ENCODE measurements at regions not wholly inside any gene's neighbourhood (a gene's known extent, or its start where the extent isn't known, plus 50 kb on each side); places are given as distances from the start of the nearest gene placed in this dataset.

GRCh38 chr22:34116126-34116525 lies 195.8 kb upstream of the LARGE1 start:
- H3K4me3 ChIP-seq (ENCODE audit: low read depth, low read length): no peak overlapping the region
- no peak for DNase-seq (ENCODE audit: low read depth)

GRCh38 chr22:34122042-34122441 lies 201.8 kb upstream of the LARGE1 start:
- DNase-seq (ENCODE audit: low read depth): no peak
- no peak overlapping the region for H3K4me3 ChIP-seq (ENCODE audit: low read depth, low read length)

GRCh38 chr22:34129691-34130486 lies 209.6 kb upstream of the LARGE1 start:
- no peak for DNase-seq (ENCODE audit: low read depth)
- no peak overlapping the region for H3K4me3 ChIP-seq (ENCODE audit: low read depth, low read length)

GRCh38 chr22:34135749-34136148 lies 215.5 kb upstream of the LARGE1 start:
- DNase-seq (ENCODE audit: low read depth): no peak
- H3K4me3 ChIP-seq (ENCODE audit: low read depth, low read length): no peak overlapping the region

DNA sequence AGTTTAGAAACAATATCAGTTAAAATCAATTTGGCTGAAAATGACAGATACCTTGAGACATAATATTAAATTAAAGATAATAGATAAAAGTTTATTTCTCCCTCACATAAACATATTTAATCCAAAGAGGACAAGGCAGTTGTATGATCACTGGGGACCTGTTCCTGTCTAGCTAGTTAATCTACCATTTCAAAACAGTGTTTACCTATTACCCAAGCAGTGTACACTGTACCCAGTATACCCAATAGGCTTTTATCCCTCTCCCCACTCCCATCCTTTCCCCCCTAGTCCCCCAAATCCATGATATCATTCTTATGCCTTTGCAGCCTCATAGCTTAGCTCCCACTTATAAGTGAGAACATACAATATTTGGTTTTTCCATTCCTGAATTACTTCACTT lies 229.7 kb upstream of the LARGE1 start:
- no peak for DNase-seq (ENCODE audit: low read depth)
- no peak overlapping the region for H3K4me3 ChIP-seq (ENCODE audit: low read depth, low read length)

GRCh38 chr22:34159491-34159890 lies 239.2 kb upstream of the LARGE1 start:
- no peak for DNase-seq (ENCODE audit: low read depth)
- H3K4me3 ChIP-seq (ENCODE audit: low read depth, low read length): no peak overlapping the region

GRCh38 chr22:34160141-34160783 lies 240.0 kb upstream of the LARGE1 start:
- no peak overlapping the region for H3K4me3 ChIP-seq (ENCODE audit: low read depth, low read length)
- no peak for DNase-seq (ENCODE audit: low read depth)

GRCh38 chr22:34161431-34162123 lies 241.3 kb upstream of the LARGE1 start:
- H3K4me3 ChIP-seq (ENCODE audit: low read depth, low read length): no peak overlapping the region
- DNase-seq (ENCODE audit: low read depth): no peak

DNA sequence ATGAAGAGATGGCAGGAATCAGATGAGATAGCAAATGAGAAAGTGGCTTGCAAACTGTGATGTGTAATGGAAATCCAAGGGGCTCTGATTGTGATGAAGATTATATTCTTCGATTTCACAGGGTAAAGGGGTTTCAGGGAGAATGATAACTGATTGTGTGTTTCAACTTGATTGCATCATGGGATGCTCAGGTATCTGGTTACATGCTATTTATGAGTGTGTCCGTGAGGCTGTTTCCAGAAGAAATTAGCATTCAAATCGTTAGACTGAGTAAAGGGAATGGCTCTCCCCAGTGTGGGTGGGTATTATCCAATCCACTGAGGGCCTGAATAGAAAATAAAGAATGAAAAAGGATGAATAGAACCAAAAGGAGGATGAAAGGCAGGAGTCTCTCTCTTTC lies 278.7 kb upstream of the LARGE1 start:
- DNase-seq (ENCODE audit: low read depth): no peak
- no peak overlapping the region for H3K4me3 ChIP-seq (ENCODE audit: low read depth, low read length)

DNA sequence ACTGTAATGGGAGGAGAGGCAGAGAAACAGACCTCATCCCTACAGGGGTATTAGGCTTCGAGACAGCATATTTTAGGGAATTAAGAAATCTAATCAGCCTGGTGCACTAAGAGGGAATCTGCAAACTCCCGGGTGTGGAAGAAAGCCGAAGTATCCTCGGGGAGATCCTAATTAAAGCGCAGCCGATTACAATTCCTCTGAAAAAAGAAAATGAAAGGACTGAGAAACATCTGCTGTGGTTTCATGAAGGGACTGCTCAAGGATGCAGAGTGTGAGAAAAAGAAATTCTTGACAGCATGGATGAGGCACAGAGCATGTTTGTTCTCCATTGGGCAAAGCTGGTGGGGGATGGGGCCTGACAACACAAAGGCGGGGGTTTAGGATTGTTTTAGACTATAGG lies 290.0 kb upstream of the LARGE1 start:
- DNase-seq (ENCODE audit: low read depth): no peak
- H3K4me3 ChIP-seq (ENCODE audit: low read depth, low read length): no peak overlapping the region

- no peak overlapping the region for H3K4me3 ChIP-seq (ENCODE audit: low read depth, low read length)
- no peak for DNase-seq (ENCODE audit: low read depth)
Measured at GRCh38 chr22:34214372-34214771, 294.1 kb upstream of the LARGE1 start.

DNA sequence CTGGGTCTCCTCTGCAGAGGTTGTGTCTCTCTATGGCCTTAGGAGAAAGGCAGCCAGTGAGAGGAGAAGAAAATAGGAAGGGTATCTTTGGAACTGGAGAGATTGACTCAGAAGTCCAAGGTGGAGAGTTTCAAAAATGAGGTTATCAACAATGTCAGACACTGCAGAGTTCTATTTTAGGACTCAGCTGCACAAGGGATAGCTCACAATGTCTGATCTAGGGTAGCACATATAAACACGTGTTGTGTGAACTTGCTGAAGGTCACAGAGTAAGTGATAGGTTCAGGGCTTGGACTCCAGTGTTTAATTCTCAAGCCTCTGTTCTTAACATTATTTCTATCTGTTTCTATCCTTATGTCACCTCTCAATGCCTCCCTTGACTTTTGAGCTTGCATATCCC lies 305.0 kb upstream of the LARGE1 start:
- DNase-seq (ENCODE audit: low read depth): no peak
- H3K4me3 ChIP-seq (ENCODE audit: low read depth, low read length): no peak overlapping the region

DNA sequence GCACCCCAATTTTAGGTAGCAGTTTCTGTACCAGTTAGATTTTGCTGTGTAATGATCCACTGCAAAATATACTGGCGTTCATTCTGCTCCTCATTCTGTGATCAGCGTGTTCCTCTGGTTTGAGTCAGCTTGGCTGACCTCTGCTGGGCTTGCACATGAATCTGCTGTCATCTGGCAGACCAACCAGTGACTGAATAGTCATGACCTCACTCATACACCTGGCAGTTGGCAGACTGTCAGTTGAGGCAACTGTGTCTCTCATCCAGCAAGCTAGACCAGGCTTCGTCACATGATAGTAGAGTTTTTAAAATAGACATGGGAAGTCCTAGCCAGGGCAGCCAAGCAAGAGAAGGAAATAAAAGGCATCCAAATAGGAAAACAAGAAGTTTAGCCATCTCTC lies 316.3 kb upstream of the LARGE1 start:
- H3K4me3 ChIP-seq (ENCODE audit: low read depth, low read length): no peak overlapping the region
- DNase-seq (ENCODE audit: low read depth): no peak

DNA sequence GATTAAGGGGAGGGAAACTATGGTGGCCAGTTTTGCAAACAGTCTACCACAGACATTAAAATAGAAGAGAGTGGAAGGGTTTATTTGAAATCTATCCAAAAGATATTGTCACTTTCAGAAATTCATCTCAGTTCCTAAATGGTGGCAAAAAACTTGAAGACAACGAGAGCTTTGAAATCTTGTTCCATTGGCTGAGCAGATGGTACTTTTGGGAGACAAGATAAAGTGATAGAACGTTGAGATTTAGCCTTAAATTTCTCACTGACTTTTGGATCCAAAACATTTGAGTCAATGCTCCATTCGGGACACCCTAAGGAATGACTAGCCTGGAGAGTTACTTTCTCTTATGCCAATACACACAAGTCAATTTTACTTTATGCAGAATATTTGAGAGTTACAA lies 319.1 kb upstream of the LARGE1 start:
- no peak for DNase-seq (ENCODE audit: low read depth)
- no peak overlapping the region for H3K4me3 ChIP-seq (ENCODE audit: low read depth, low read length)

DNA sequence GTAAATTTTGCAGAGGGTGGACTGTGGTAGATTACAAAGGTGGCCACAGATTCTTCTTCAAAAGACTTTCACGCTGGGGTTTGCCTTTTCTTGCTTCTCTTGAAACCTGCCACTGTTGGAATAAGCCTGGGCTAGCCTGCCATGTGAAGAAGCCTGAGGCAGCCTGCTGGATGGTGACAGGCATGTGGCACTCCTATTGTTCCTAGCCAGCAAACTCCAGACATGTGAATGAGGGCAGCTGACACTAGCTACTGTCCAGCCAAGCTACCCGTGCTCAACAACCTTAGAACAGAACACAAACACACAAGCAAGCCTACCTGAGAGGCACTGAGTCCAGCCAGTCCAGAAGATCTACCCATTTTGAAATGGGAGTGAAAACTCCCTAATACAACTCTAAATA lies 322.7 kb upstream of the LARGE1 start:
- no peak overlapping the region for H3K4me3 ChIP-seq (ENCODE audit: low read depth, low read length)
- DNase-seq (ENCODE audit: low read depth): no peak

DNA sequence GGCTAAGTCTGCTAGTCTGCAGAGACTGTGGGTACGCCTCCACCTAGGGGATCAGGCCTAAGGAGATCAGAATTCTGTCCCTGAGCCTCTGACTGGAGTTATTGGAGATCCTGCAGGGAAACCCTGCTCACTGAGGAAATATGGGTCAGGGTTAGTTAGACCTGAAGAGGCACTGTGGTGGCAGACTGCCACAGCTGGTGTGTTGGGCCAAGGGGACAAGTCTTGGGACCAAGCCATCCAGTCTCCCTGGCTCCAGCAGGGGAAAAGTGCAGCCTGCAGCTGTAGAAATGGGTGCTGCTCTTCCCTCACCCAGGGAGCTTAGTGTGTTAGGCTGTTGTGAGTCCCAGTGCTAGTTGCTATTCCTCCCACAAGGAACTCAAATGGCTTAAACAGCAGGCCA lies 334.8 kb upstream of the LARGE1 start:
- no peak for DNase-seq (ENCODE audit: low read depth)
- H3K4me3 ChIP-seq (ENCODE audit: low read depth, low read length): no peak overlapping the region

GRCh38 chr22:34278121-34278520 lies 357.8 kb upstream of the LARGE1 start:
- no peak overlapping the region for H3K4me3 ChIP-seq (ENCODE audit: low read depth, low read length)
- DNase-seq (ENCODE audit: low read depth): no peak

GRCh38 chr22:34281738-34282137 lies 361.5 kb upstream of the LARGE1 start:
- no peak for DNase-seq (ENCODE audit: low read depth)
- H3K4me3 ChIP-seq (ENCODE audit: low read depth, low read length): no peak overlapping the region

DNA sequence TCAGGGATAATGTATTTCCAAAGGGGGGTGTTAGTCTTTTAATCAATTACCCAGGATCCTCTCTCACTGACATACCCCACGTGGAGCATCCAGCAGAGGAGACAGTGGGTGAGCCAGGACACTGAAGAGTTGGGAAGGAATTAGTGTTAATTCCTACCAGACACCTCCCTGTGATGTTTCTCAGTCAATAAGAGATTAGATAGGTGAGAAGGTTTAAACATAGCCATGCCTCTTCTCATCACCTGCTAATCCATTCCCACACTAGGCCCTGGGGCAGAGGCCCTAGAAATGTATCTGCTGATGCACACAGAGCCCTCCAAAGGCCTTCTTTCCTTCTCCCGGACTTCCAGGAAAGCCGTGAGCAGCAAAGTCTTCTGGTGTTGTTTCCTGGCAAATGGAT lies 363.6 kb upstream of the LARGE1 start:
- DNase-seq (ENCODE audit: low read depth): no peak
- no peak overlapping the region for H3K4me3 ChIP-seq (ENCODE audit: low read depth, low read length)

DNA sequence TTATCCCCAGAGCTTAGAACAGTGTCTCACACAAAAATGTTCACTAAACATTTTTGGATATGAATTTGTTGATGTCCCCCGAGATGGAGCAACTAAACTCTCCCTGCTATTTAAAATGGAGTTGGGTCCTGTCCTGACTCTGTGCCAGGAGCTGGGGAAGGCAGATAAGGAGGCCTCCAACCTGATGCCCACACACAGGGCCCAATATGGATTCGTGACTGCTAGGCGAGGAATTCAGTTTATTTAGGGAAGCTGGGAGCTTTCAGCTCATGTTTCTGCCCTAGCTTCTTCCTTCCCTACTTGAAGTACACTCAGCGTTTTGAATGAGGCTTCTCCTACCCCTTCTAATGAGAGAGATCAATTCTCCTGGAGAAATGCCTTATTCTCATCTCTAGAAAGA lies 373.0 kb upstream of the LARGE1 start:
- DNase-seq (ENCODE audit: low read depth): no peak
- no peak overlapping the region for H3K4me3 ChIP-seq (ENCODE audit: low read depth, low read length)

DNA sequence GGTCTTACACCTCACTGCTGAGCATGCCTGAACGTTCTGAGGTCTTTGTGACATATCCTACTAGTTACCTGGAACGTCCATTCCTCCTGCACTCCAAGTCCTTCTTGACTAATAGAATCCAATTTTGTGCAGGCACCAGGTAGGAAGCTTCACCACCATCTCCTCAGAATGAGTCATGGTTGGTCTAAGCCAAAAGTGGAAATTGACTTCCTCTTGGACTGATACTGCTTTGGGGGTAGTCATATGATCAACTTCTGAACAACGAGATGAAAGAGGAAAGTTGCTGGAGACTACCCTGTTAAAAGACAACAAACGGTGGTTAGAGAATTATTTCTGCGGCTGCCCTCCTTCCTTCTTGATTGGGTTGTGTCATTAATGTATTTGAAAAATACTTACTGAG lies 374.2 kb upstream of the LARGE1 start:
- no peak for DNase-seq (ENCODE audit: low read depth)
- H3K4me3 ChIP-seq (ENCODE audit: low read depth, low read length): no peak overlapping the region

All from skeletal muscle cell (primary cell).